ENCODE measurements at regions not wholly inside any gene's neighbourhood (a gene's known extent, or its start where the extent isn't known, plus 50 kb on each side); places are given as distances from the start of the nearest gene placed in this dataset.

DNA sequence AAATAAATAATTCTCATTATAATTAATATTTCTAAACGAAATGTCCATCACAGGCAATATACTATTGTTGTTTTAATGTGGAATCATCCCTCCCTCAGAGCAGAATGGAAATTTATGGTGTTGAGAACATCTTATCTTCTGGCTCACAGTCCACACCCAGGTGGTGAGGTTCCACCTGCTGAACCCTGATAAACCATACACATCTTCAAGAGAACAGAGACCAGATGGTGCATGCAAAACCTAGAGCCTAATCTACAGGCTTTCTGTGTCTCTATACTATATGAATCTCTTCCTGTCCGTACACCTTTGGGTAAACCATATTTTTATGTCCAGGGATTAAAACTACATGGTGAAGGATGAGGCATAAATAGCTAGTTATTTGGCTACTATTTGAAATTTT, 52.3 kb upstream of the UFL1 start:
- TF ChIP-seq, protein P1, sequence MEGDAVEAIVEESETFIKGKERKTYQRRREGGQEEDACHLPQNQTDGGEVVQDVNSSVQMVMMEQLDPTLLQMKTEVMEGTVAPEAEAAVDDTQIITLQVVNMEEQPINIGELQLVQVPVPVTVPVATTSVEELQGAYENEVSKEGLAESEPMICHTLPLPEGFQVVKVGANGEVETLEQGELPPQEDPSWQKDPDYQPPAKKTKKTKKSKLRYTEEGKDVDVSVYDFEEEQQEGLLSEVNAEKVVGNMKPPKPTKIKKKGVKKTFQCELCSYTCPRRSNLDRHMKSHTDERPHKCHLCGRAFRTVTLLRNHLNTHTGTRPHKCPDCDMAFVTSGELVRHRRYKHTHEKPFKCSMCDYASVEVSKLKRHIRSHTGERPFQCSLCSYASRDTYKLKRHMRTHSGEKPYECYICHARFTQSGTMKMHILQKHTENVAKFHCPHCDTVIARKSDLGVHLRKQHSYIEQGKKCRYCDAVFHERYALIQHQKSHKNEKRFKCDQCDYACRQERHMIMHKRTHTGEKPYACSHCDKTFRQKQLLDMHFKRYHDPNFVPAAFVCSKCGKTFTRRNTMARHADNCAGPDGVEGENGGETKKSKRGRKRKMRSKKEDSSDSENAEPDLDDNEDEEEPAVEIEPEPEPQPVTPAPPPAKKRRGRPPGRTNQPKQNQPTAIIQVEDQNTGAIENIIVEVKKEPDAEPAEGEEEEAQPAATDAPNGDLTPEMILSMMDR (conservative IDR thresholded peaks at IDR 0.05; ENCODE audit: low read depth, low read length) = no peak
- TF ChIP-seq EZH2 (IDR thresholded peaks at IDR 0.05; ENCODE audit: low read length, unreplicated experiment) = no peak
- no peak for TF ChIP-seq EZH2phosphoT487 (IDR thresholded peaks at IDR 0.05; ENCODE audit: borderline replicate concordance, low read length)

Measured in PC-3 (cell line).